Central memory CD4-positive, alpha-beta T cell (primary cell): ENCODE measurements at regions not wholly inside any gene's neighbourhood (a gene's known extent, or its start where the extent isn't known, plus 50 kb on each side); places are given as distances from the start of the nearest gene placed in this dataset.

ENCODE experiments used
- DNase-seq: peaks from one replicate; pipeline ENCODE4 v3.0.0; 2022

DNA sequence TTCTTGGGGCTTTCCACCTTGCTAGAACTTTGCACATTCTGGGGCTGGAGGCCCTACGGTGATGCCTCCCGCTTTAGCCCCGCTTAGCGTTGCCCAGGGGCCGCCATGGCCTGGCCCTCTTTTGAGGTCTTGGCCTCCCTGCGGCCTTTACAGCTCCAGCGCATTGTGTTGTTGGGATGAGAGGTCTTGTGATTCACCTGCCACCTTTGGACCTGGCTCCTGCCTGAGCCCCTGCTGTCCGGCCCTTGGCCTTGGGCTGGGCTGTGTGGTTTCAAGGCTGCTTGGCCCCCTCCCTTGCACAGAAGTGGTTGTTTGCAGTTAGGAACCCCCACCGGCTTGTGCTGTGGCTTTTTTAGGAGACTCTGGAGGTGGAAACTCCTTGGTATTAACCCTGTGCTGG, 61.0 kb upstream of the CDH4 start:
- DNase-seq, result no peak

DNA sequence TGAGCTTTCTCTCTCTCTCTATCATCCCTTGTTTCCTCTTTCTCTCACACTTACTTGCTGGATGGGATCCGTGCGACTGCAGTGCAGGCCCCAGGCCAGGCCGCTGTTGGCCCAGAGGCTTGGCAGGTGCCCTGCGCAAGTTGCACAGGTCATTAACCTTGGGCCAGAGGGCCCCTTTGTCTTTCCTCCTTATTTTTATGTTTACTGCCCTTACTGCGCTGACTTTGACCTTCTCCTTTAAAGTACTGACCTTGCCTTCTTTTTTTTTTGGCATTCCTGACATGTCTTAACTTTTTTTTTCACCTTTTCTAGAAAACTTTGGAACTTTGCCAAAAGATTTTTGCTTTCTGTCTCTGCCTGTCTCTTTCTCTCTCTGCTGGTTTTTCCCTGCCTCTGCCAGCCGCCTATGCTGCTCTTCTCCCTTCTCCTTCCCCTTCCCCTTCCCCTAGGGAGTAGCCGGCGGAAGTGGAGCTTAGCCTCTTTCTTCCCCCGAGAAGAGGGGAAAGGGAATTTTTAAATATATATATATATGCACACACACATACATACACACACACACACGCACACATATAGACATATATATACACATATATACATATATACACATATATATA, 59.6 kb upstream of the CDH4 start:
- no peak for DNase-seq

- DNase-seq, result no peak
Observed at GRCh38 chr20:61193164-61193563, 58.9 kb upstream of the CDH4 start.
